HG03175 (cell line): ENCODE measurements at regions not wholly inside any gene's neighbourhood (a gene's known extent, or its start where the extent isn't known, plus 50 kb on each side); places are given as distances from the start of the nearest gene placed in this dataset.
"Not testable (repeated sequence)": the region's sequence is repeated elsewhere in the genome, so short reads cannot be mapped to it uniquely, and the experiment has no call there.

Source experiments
- ATAC-seq: cut with Tn5 transposase; IDR thresholded peaks from one replicate; pipeline ENCODE4 v1.9.1; 2021; ENCODE audit warnings: mild to moderate bottlenecking, moderate library complexity; ENCODE audit not compliant: unreplicated experiment

DNA sequence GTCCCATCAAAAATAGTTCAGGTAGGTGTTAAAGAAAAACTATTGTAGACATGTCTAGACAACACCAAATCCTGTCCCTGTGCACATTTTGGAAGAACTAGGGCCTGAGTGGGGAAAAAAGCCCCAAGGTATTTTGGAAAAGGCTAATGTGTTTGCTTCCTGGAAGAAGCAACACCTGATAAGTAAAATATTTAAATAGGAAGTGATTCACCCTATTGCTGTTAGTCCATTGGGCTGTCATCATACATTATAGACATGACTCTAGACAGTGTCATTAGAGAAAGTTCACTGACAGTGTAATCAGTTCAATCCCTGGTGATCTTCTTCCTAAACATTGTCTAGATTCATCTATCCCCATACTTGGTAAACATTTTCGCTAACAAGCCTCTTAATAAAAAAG is 465.3 kb downstream of the CBLN4 start:
- ATAC-seq: no peak

DNA sequence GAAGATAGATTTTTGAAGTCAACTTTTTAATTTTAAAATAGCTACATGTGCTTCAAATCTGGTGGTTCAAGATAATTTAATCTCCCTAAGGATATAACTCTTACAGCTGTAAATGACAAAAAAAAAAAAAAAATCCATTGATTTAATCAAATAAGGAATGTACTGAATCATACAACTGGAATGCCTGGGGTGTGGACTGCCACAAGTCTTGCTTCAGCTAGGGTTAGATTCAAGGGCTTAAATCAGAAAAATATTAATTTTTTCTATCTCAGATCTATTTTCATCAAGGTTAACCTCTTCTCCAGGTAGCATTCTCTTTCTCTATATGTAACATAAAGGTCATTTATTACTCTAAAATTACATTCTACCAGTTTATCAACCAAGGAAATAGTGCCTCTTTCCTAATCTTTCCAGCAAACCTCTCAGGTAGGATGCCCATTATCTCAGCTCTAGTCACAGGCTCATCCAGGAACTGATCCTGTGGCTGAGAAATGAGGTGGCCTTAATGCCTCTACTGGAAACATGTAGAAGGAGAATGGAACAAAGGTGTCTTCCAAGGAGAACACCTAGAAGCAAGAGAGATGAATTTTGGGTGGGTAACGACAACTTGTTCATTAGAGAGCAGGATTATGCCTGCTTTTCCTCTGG is 466.9 kb downstream of the CBLN4 start:
- no peak for ATAC-seq

DNA sequence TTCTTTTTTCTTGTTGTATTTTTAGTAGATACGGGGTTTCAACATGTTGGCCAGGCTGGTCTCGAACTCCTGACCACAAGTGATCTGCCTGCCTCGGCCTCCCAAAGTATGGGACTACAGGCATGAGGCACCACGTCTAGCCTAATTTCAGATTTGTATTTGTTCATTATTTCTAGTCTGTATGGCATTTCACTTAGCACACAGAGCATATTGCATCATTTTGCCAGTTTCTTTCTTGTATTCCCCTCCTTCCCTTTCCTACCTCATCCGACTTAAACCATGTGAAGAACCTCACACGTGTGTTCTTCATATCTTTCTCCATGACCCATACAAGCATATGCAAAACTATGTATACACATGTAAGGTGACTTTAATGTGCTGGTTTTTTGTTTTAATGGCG is 470.0 kb downstream of the CBLN4 start:
- no peak for ATAC-seq

DNA sequence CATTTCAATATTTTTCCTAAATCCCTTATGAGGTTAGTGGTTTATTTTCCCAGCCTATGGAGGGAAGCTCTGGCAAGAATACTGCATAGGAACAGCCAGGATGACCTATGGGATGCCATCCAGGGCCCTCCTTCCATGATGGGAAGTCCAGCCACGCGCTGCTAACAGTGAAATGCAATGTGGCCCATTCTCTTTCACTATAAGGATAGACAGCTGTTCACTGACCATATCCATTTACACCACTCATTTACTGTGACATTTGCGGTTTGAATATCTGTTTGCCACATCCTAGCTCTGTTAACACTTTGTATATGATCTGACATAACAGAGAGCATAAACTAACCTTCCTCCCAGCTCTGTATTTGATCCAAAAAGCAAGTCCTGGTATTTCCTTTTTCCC is 471.7 kb downstream of the CBLN4 start:
- no peak for ATAC-seq

DNA sequence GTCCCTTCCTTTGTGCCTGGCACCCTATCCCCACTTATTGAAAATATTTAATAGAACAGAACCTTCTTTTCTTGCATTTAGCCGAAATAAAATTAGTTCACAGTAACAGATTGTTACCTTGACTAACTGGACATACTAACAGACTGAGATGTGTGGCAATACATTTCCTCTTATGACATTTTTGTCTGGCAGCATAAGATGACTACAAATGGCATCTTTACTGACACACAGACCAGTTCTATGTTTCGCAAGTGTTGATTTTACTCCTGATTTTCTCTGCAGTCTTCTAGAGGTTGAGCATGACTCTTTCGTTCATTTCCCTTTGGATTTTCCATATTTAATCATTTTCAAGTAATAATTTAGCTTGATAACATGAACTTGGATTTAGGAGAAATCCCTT is 474.6 kb downstream of the CBLN4 start:
- no peak for ATAC-seq

DNA sequence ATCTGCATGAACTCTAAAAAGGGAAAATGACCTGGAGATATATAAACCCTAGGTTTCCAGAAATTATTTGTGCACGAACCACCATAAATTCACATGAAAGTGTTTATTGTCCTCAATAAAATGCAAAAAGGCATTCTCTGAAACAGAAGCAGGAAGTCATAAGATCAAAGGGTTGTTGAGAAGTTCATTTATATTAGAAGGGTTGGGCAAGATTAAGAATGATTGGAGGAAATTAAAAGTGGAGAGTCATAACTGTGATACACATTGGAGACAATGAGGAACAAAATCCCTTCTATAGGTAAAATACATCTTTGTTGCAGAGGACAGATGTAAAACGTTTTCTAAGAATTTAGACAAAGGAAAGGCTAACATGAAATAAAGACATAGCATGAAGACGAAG is 476.8 kb downstream of the CBLN4 start:
- ATAC-seq: no peak

DNA sequence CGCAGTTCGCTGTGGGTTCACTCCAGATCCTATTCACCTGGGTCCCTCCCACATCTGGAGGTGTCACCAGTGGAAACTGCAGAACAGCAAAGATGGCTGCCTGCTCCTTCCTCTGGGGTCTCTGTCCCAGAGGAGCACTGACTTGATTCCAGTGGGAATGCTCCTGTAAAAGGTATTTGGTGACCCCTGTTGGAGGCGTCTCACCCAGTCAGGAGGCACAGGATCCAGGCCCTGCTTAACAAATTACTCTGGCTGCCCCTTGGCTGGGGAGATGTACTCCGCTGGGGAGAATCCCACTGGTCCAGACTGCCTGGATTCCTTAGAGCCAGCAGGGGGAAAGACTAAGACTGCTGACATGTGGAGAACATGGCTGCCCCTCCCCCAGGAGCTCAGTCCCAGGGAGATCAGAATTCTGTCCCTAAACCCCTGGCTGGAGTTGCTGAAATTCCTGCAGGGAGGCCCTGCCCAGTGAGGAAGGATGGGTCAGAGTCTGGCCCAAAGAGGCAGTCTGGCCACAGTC is 483.0 kb downstream of the CBLN4 start:
- no peak for ATAC-seq

DNA sequence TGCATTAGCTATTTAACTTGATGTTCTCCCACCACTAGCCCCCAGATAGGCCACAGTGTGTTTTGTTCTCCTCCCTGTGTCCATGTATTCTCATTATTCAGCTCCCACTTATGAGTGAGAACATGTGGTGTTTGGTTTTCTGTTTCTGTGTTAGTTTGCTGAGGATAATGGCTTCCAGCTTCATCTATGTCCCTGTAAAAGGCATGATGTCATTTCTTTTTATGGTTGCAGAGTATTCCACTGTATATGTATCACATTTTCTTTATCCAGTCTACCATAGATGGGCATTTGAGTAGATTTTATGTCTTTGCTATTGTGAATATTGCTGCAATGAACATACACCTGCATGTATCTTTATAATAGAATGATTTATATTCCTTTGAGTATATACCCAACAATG is 487.7 kb downstream of the CBLN4 start:
- ATAC-seq: not testable (repeated sequence)

DNA sequence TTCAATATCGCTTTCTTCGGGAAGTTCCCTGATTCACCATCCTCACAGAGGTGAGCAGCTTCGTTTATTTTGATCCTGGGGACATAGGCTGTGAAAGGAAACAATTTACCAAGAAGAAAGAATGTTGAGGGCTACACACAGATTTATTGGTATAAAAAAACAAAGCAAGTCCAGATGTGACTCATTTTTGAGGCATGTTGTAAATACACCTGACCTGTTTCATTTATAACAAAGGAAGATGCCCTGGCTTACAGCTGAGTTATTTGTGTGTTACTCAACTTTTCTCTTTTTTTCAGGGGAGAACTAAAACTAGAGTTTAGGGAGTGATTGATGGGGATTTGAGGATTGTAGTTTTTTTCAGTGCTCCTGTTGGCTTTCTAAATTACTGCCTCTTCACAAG is 489.5 kb downstream of the CBLN4 start:
- ATAC-seq: no peak

DNA sequence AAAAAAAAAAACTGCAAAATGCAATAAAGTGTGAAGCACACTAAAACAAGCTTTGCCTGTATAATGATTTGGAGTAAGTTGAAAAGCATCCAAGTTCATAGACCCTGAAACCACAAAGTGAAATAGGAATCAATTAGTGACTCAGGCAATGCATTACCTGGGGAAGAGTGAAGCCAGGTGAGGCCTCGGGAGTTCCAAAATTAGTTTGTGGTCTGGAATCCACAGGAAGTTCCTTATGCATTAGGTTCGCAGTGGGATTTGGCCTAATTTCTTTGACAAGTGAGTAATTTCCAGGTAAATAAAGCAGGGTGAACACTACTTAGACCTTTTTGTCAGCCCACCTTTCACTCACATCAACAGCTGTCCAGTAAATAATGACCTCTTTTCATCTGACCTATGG is 490.8 kb downstream of the CBLN4 start:
- no peak for ATAC-seq

DNA sequence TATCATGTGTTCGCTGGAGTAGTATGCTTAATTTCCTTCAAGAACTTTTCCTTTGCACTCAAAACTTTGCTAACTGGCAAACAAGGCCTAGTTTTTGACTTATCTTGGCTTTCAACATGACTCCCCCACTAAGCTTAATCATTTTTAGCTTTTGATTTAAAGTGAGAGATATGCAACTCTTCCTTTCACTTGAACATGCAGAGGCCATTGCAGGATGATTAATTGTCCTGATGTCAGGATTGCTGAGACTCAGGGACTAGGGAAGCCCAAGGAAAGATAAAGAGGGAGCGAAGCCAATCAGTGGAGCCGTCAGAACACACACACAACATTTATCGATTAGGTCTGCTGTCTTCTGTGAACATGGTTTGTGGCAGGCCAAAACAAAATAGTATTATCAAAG is 491.4 kb downstream of the CBLN4 start:
- no peak for ATAC-seq

DNA sequence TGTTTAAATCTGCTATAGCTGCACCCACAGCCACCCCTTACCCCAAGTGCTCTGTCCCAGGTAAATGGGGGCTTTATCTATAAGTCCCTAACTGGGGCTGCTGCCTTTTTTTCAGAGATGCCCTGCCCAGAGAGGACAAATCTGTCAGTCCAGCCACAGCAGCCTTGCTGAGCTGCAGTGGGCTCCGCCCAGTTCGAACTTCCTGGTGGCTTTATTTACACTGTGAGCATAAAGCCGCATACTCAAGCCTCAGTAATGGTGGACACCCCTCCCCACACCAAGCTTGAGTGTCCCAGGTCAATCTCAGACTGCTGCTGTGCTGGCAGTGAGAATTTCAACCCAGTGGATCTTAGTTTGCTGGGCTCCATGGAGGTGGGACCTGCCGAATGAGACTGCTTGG is 505.2 kb downstream of the CBLN4 start:
- ATAC-seq: no peak

DNA sequence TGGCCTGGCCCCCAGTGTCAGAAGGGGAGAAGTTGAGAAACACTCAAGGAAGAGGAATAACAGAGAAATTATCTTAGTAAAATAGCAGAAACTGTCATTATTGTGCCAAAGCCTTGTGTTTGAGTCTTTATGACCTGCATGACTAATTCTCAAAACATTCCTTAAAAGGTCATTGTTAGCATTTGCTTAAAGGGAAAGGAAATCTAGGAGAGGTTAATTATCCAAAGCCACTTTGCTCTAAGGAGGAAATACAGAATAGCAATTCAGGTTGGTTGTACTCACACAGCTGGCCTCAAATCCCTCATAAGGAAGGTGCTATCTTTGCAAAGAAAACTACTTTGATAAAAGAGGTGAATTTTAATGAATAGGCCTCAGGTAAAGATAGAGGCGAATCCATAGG is 516.7 kb downstream of the CBLN4 start:
- no peak for ATAC-seq

DNA sequence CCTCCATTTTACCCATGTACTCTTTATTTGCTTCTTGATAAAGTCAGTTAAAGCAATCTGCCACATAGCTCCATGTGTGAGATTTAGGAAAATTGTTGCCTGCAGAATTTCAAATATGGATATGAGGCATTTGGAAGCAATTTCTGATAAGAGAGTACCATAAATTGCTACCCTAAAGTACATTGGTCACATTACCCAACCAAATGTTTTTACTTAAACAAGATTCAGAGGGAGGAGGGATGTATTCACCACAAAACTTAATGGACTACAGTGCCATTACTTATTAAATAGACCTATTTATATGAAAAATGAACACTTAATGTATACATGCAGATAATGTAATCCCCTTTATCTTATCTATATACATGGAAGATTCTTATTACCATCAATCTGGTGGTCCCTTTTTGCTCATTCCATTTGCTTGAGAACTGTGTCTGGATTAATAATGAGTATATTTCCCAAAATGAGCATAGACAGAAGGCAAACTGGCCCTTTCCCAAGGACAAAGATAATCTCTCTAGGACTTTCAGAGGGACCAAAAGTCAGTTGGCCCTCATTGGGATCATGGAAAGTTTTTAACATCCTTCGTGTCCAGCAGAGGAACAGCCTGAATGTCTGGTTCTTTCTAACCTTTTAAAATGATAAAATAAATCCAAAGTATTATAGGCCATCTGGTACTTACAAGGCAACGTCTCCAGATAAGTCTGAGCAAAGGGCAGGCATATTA is 526.4 kb downstream of the CBLN4 start:
- ATAC-seq: no peak

DNA sequence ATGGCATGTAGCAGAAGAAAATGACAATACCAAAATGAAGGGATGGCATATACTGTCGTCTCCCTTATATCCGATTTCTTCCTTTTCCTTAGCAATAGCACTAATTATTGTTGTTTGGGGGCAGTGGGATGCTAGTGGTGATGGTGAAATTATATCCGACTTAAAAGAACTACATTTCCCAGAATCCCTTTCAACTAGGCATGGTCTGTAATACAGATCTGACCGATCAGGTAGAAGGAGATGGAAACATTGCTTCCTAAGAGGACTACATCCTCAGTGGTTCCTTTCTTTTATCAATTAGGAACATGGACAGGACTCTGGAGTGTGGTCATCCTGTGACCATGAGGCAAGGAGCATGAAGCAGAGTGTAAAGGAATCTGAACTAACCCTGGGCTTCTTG is 532.6 kb downstream of the CBLN4 start:
- no peak for ATAC-seq

DNA sequence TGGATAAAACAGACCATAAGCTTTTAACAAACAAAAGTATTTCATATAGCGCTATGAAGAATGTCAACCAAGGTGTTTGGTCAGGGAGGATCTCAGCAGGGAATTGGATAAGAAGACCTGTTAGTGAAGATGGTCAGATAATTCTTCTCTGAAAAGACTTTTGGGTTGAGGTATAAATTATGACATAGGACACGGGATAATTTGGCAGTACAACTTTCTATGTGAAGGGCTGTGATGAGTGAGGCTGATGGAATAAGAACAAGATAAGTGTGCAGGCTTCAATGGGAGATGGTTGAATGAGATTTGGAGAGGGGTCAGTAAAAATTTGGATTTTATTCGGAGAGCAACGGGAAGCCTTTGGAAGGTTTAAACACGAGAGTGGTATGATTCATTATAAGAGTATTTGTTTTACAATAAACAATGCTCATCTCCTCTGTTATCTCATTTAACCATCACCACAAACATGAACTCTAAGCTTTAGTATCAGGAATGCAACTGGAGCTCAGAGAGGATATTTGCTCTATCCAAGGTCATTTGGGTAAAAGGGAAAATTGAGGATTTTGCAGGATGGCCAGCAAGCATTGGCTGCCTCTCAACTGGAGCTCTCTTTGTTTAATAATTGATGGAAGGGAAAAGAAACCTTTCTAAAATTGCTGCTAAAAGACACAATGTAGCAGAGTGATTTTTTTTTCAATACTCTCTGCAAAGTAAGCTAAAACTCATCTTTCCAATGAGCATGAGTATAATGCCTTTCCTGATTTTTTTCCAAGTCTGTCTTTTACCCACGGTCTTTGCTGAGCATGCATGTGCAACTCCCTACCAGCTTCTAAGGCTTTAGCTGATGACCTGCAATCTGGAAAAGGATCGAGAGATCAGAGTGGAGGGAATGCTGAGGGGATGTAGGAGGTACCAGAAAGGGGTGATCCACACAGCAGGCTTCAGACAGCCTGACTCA is 534.0 kb downstream of the CBLN4 start:
- ATAC-seq: no peak

DNA sequence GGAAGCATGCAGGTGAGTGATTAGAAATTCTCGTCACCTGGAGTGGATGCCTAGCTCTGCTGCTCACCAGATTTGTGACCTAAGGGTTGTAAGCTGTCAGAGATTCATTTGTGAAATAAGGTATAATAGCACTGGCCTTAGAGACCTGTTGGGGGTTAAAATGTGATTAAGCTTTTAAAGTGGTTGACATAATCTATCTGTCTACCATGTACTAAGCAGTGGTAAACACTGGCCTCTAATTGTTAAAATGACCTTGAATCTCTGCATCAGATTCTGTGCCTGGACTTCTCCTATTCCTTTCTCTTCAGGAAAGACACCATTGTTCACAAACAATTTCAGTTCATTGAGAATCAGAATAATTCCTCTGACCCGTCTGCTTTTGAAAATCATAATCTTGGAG is 536.2 kb downstream of the CBLN4 start:
- ATAC-seq: no peak

DNA sequence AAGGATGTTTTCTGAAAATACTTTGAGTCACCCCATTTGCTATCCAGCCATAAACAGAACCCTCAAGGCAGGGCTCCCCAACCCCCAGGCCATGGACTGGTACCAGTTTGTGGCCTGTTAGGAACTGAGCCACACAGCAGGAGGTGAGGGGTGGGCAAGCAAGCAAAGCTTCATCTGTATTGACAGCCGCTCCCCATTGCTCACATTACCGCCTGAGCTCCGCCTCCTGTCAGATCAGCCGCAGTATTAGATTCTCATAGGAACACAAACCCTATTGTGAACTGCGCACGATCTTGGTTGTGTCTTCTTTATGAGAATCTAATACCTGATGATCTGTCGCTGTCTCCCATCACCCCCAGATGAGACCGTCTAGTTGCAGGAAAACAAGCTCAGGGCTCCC is 543.8 kb downstream of the CBLN4 start:
- ATAC-seq: no peak

DNA sequence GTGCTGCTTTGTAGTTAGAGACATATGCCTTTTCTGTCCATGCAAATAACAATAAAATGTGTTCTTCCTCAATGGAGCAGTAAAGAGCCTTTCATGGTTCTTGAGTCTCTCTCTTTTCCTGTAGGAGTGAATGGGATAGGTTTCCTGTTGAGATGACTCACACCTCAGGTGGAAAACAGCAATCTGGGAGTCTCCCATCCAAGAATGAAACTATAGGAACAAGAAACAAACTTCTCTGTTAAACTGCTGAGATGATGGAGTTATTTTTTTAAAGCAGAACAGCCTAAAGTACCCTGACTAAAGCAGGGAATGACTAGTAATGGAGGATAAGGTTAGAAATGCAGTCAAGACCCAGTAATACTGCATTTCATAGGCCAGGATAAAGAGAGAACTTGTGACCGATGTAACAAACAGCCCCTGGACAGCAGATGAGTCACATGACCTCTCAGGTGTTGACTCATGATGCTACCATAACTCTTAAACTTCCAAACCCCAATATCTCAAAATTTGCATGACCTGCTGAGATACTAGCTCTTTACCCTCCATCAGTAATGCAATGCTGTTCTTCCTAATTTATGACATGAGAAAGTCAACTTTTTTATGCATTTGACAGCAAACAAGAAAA is 548.9 kb downstream of the CBLN4 start:
- no peak for ATAC-seq

DNA sequence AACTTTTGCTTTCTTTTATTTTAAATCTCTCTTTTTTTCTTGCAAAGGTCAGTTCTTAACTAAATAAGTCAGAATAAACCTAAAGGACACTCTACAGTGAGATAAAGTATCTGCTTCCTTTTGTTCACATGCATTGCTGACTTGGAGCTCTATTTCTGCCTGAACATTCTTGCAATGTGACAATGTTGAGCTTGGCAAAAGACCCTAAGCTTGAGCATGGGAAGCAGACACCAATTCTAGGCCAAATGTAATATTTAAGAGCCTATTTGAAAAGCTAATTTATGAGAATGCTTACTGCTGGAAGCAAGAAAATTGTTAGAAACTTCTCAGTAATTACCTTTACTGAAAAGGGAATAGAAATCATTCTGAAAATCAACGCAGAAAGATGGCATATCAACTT is 556.2 kb downstream of the CBLN4 start:
- ATAC-seq: no peak

DNA sequence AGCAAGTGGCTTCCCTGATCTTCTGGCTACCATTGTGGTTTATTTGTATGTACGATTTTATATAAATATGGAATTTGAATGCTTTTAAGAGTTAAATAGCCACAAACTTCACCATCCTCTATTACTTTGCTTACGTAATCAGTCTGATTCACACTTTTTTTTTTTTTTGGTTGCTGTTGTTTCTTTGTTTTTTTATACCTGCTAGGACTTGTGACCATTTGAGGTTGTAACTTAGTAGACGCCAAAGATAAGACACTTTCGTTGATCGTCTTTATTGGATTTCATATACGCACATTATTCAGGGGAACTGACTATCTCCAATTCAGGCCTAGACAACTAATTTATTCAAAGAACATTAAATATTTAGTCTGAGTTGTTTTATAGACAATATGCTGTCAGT is 559.0 kb downstream of the CBLN4 start:
- ATAC-seq: no peak
